ENCODE measurements at regions not wholly inside any gene's neighbourhood (a gene's known extent, or its start where the extent isn't known, plus 50 kb on each side); places are given as distances from the start of the nearest gene placed in this dataset.
"Not testable (repeated sequence)": the region's sequence is repeated elsewhere in the genome, so short reads cannot be mapped to it uniquely, and the experiment has no call there.

GRCh38 chr15:62418496-62418895 is 253.4 kb upstream of the C2CD4B start:
- TF ChIP-seq CTCF (IDR thresholded peaks at IDR 0.05; ENCODE audit: insufficient read depth, low read depth, low read length); EZH2 (IDR thresholded peaks at IDR 0.05; ENCODE audit: insufficient read depth, low read length): not testable (repeated sequence)
